Kidney tubule cell (primary cell): ENCODE measurements at regions not wholly inside any gene's neighbourhood (a gene's known extent, or its start where the extent isn't known, plus 50 kb on each side); places are given as distances from the start of the nearest gene placed in this dataset.

Experiments used
- DNase-seq: peaks from one replicate; pipeline ENCODE4 v3.0.0-alpha.2; 2018; ENCODE audit warnings: low spot score

GRCh38 chr2:16170675-16171424 is 230.5 kb downstream of the MYCN start:
- DNase-seq = no peak

GRCh38 chr2:16169381-16169960 is 229.1 kb downstream of the MYCN start:
- no peak for DNase-seq

GRCh38 chr2:16168506-16169264 is 228.3 kb downstream of the MYCN start:
- DNase-seq = no peak

- no peak for DNase-seq
These were observed 227.6 kb downstream of the MYCN start for GRCh38 chr2:16167870-16168426.

- DNase-seq = no peak
These were observed 227.1 kb downstream of the MYCN start for GRCh38 chr2:16167451-16167861.

- DNase-seq = no peak
These were observed 226.1 kb downstream of the MYCN start for GRCh38 chr2:16166327-16166981.

- DNase-seq = no peak
These were observed 225.4 kb downstream of the MYCN start for GRCh38 chr2:16165518-16166326.

- DNase-seq = no peak
These were observed 222.2 kb downstream of the MYCN start for GRCh38 chr2:16162491-16163040.

- no peak for DNase-seq
These were observed 221.6 kb downstream of the MYCN start for GRCh38 chr2:16161768-16162490.

GRCh38 chr2:16161085-16161565 is 220.8 kb downstream of the MYCN start:
- no peak for DNase-seq

GRCh38 chr2:16160281-16161084 is 220.1 kb downstream of the MYCN start:
- no peak for DNase-seq

GRCh38 chr2:16156411-16156810 is 216.1 kb downstream of the MYCN start:
- DNase-seq = no peak

- no peak for DNase-seq
These were observed 215.4 kb downstream of the MYCN start for GRCh38 chr2:16155766-16156165.

GRCh38 chr2:16155366-16155765 is 215.0 kb downstream of the MYCN start:
- no peak for DNase-seq

GRCh38 chr2:16154501-16155280 is 214.3 kb downstream of the MYCN start:
- DNase-seq = no peak

GRCh38 chr2:16154061-16154460 is 213.7 kb downstream of the MYCN start:
- no peak for DNase-seq

GRCh38 chr2:16153754-16154035 is 213.3 kb downstream of the MYCN start:
- DNase-seq = no peak

GRCh38 chr2:16152928-16153753 is 212.8 kb downstream of the MYCN start:
- no peak for DNase-seq
